Heart right ventricle (tissue), 16 donors: ENCODE measurements at regions not wholly inside any gene's neighbourhood (a gene's known extent, or its start where the extent isn't known, plus 50 kb on each side); places are given as distances from the start of the nearest gene placed in this dataset.
"Not testable (repeated sequence)": the region's sequence is repeated elsewhere in the genome, so short reads cannot be mapped to it uniquely, and the experiment has no call there.

Source experiments
- ATAC-seq, 8 donors: fragments of 200-7000 bp; cut with Tn5 transposase; one replicate each; pipeline ENCODE4 v1.9.1; 2020; ENCODE audit warnings: mild to moderate bottlenecking in 8 of 8, moderate library complexity in 8 of 8, moderate number of reproducible peaks in 1 of 8
- DNase-seq, 2 donors: peaks; one replicate each; pipeline ENCODE4 v3.0.0-alpha.2; 2020
- H3K27ac ChIP-seq, 10 donors: fragments of 200-600 bp; sonication (generic) in 2 of 10; one replicate each; pipeline versions ENCODE4 v1.5.0 to v1.8.0; 2020 to 2022; ENCODE audit warnings: mild to moderate bottlenecking in 3 of 10
- H3K27me3 ChIP-seq, 7 donors: fragments of 200-600 bp; one replicate each; pipeline ENCODE4 v1.8.0; 2021 to 2022; ENCODE audit warnings: mild to moderate bottlenecking in 2 of 7
- H3K36me3 ChIP-seq, 9 donors: fragments of 200-600 bp; sonication (generic) in 1 of 9; one replicate each; pipeline versions ENCODE4 v1.5.0 to v1.8.0; 2020 to 2022; ENCODE audit warnings: mild to moderate bottlenecking in 2 of 9
- H3K4me1 ChIP-seq, 9 donors: fragments of 200-600 bp; sonication (generic) in 1 of 9; one replicate each; pipeline versions ENCODE4 v1.5.0 to v1.8.0; 2020 to 2022; ENCODE audit warnings: mild to moderate bottlenecking in 4 of 9
- H3K4me3 ChIP-seq, 10 donors: fragments of 200-600 bp; sonication (generic) in 2 of 10; one replicate each; pipeline versions ENCODE4 v1.5.0 to v1.8.0; 2020 to 2022; ENCODE audit warnings: mild to moderate bottlenecking in 7 of 10, moderate library complexity in 2 of 10
- H3K9me3 ChIP-seq, 11 donors: fragments of 200-600 bp in 10 of 11; sonication (generic) in 2 of 11; one replicate each; pipeline versions ENCODE4 v1.5.0 to v1.8.0; 2013 to 2022; ENCODE audit warnings: mild to moderate bottlenecking in 2 of 11, control low read depth in 1 of 11, moderate library complexity in 1 of 11
- CTCF ChIP-seq, 9 donors: fragments of 200-600 bp; sonication (generic) in 2 of 9; IDR thresholded peaks; one replicate each; pipeline versions ENCODE4 v1.5.0 to v1.8.0; 2021 to 2022; ENCODE audit warnings: antibody characterized with exemption in 9 of 9, mild to moderate bottlenecking in 5 of 9, moderate library complexity in 1 of 9
- WGBS, 2 donors: extraction: QIAGEN DNeasy Blood & Tissue Kit; methylation state at CpG; one replicate each; pipeline ENCODE4 v1.1.7; 2013; ENCODE audit warnings: inconsistent platforms in 1 of 2; 5-methylcytosine and 5-hydroxymethylcytosine counted together
- intact Hi-C, 10 donors: fragments of 100-400 bp; cut with DNase I; formaldehyde crosslinking; loops; one replicate each; pipeline versions ENCODE4 v1.11.1 to v1.14.2; 2022
- donor health status: Arrhythmogenic right ventricular cardiomyopathy.
- donor health status: ischemic (EF 13 %, LVEDD 7.1; RV severe dilation, severe dysfunction).
- donor health status: healthy with polysubstance abuse.
- donor health status: DM: no; HTN: yes; CAD: no.
- donor health status: DM: no; HTN: no; CAD: no.
- donor health status: ischemic (EF 25% LVEDD 6.9; RV normal size, moderate dysfunction).
- donor health status: ischemic (EF 25% LVEDD 5.7; RV mildly dilated, moderate dysfunction).
- donor health status: healthy.
- donor health status: DM: yes; HTN: yes; CAD: no.
- donor health status: Ischemic cardiomyopathy.
- donor health status: ischemic (EF 35%, LVEDD 5.7; RV mildly dilated, moderate dysfunction).
- donor health status: nonischemic (EF 11% LVEDD 7.7; RV severe dilation, severe dysfunction).
- donor health status: DM: yes; HTN: yes; CAD: no.
- donor health status: PGD.
- donor health status: ischemic (EF 29% LVEDD 5.4; RV normal size, mild dysfunction).
- donor health status: nonischemic (EF 23%, LVEDD 6.1; RV moderate dilation, normal function).

- DNase-seq (no peak), ATAC-seq (no peak)
- H3K27me3 ChIP-seq: no peaks in the 10 kb centered on the region
- H3K4me1 ChIP-seq: no peaks in the 10 kb centered on the region
- H3K36me3 ChIP-seq: no peaks in the 10 kb centered on the region
- 64 to 74% methylated on average over 4 of the region's 4 CpGs for WGBS, 2 donors
- no peak for TF ChIP-seq CTCF (IDR thresholded peaks at IDR 0.05)
- H3K4me3 ChIP-seq: no peak overlapping the region
- peaks cover 0 to 15% (median 0%) of the 10 kb centered on the region in 11 donors for H3K9me3 ChIP-seq
- intact Hi-C loops: no loop called here
- H3K27ac ChIP-seq: no peak overlapping the region
Observed at GRCh38 chr10:105559333-105560097, 918.4 kb downstream of the SORCS3 start.

- WGBS, 2 donors: 81 to 87% methylated on average over 11 to 13 of the region's 13 CpGs
- ATAC-seq, DNase-seq: not testable (repeated sequence)
Observed at GRCh38 chr10:105550453-105550852, 909.4 kb downstream of the SORCS3 start.

GRCh38 chr10:105549731-105550130, 908.6 kb downstream of the SORCS3 start:
- Histone ChIP-seq H3K4me1 (no peaks in the 10 kb centered on the region), H3K9me3 (peaks cover 0 to 9% (median 0%) of the 10 kb centered on the region in 11 donors), H3K27me3 (no peaks in the 10 kb centered on the region), H3K36me3 (no peaks in the 10 kb centered on the region), H3K4me3 (no peak overlapping the region), H3K27ac (no peak overlapping the region)
- DNase-seq (no peak), ATAC-seq (no peak)
- TF ChIP-seq CTCF (IDR thresholded peaks at IDR 0.05): no peak
- WGBS, 2 donors: 84 to 85% methylated on average over 1 of the region's 1 CpG
- intact Hi-C loops: no loop called here

More at GRCh38 chr10:105550453-105550852, 909.4 kb downstream of the SORCS3 start:
- H3K4me3 ChIP-seq, intact Hi-C loops, H3K27ac ChIP-seq, H3K36me3 ChIP-seq, H3K27me3 ChIP-seq, H3K4me1 ChIP-seq: not testable (repeated sequence)
- peaks cover 0 to 10% (median 0%) of the 10 kb centered on the region in 11 donors for H3K9me3 ChIP-seq

- Histone ChIP-seq H3K4me3 (no peak overlapping the region), H3K27me3 (no peaks in the 10 kb centered on the region), H3K27ac (no peak overlapping the region), H3K36me3 (no peaks in the 10 kb centered on the region), H3K9me3 (peaks cover 0 to 9% (median 0%) of the 10 kb centered on the region in 11 donors), H3K4me1 (no peaks in the 10 kb centered on the region)
- ATAC-seq (no peak), DNase-seq (no peak)
- no peak for TF ChIP-seq CTCF (IDR thresholded peaks at IDR 0.05)
- intact Hi-C loops: no loop called here
Observed at GRCh38 chr10:105545101-105545500, 904.0 kb downstream of the SORCS3 start.

- ATAC-seq (no peak), DNase-seq (no peak)
- no peaks in the 10 kb centered on the region for H3K36me3 ChIP-seq
- H3K4me3 ChIP-seq: no peak overlapping the region
- 59 to 69% methylated on average over 2 of the region's 2 CpGs for WGBS, 2 donors
- H3K9me3 ChIP-seq: no peaks in the 10 kb centered on the region
- no peaks in the 10 kb centered on the region for H3K27me3 ChIP-seq
- no peak overlapping the region for H3K27ac ChIP-seq
- no peak for TF ChIP-seq CTCF (IDR thresholded peaks at IDR 0.05)
- no peaks in the 10 kb centered on the region for H3K4me1 ChIP-seq
- intact Hi-C loops: no loop called here
Observed at GRCh38 chr10:105540381-105540780, 899.3 kb downstream of the SORCS3 start.
